HG03025 (cell line): ENCODE measurements at regions not wholly inside any gene's neighbourhood (a gene's known extent, or its start where the extent isn't known, plus 50 kb on each side); places are given as distances from the start of the nearest gene placed in this dataset.

Experiments used
- ATAC-seq: cut with Tn5 transposase; IDR thresholded peaks from one replicate; pipeline ENCODE4 v1.9.1; 2021; ENCODE audit warnings: mild to moderate bottlenecking, moderate library complexity; ENCODE audit not compliant: unreplicated experiment, low FRiP score

DNA sequence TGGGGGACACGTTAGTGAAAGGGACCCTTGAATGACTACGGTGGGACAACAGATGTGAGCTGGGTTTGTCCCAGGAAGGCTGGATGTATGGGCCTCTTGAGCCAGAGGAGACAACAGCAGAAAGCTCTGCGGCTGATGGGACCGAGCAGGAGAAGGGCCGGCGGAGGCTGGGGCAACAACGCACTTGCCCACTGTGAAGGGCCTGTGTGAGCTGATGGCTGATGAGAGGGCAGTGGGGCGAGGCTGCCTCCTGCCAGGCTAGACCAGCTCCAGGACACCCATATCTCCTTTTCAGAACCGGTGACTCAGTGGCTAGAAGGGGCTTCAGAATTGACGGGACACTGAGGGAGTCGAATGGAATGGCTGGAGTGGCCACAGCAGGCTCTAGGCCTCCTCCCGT is 250.1 kb downstream of the SEC14L1 start:
- ATAC-seq = no peak

DNA sequence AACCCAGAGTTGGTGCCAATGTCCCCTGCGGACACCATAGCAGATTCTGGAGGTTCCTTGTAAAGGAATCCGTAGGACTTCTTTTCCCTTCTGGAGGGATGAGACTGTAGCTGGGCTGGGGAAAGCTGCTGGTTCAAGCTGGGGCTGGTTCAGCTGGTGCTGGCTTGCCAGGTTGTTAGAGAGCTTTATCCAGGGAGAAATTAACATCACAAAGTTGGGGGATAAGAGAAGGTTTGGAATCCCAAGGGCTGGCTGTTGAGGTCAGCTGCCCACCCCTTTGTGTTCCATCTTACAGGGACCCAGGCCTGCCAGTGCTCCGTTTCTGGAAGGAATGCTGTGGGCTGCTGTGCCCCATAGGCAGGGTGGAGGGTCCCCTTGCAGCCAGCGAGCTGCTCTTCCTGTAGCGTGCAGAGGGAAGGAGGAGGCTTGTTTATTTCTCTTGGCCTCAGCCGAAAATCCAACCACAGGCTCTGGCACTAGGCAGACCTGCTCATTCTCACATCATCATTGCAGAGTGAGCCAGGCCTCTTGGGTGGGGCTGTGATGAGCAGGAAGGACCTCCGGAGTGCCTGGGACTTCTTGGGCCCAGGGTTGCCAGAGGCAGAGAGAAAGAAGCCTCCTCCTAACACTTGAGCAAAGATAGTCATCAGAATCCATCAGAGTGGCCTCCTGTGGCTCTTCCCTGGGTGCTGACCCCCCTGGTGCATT is 251.1 kb downstream of the SEC14L1 start:
- ATAC-seq = no peak

DNA sequence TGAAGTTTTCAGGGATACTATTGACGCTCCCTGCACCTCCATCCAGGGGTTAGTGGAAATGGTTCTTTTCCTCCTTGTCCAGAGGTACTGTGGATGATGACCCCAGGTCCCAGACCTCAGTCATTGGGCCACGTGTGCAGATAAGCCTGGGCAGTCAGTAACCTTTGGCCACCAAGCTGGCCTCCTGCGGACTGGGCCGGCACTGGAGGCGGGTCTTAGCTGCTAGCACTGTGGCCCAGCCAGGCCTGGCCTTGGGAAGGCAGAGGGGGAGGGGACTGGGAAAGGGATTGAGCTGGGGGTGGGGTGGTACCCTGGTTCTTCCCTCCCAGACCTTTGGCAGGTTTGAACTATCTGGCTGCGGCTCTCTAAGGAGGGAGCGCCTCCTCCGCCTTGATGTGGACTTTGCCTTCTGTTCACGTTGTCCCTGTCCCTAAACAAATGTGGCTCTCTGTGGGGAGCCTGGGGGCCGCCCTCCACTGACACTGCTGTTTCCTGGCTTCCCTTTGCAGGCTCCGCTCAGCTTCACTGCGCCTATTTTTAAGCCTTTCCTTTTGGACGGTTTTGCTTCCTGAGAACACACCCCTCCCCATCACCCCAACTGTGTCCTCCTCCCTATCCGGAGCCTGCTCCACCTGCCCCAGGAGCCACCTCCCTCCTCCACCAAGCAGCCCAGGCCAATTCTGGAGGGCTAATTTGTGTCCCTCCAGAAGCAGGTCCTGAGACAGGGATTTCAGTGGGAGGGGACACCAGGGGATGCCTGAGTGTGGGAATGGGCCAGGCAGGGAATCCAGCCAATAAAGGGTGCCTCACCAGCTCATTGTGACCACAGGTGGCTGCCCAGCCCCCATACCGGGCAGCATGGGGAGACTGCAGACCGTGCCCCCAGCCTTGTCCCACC is 251.9 kb downstream of the SEC14L1 start:
- ATAC-seq = no peak

- no peak for ATAC-seq
Observed at GRCh38 chr17:77393274-77393600, 252.5 kb downstream of the SEC14L1 start.

DNA sequence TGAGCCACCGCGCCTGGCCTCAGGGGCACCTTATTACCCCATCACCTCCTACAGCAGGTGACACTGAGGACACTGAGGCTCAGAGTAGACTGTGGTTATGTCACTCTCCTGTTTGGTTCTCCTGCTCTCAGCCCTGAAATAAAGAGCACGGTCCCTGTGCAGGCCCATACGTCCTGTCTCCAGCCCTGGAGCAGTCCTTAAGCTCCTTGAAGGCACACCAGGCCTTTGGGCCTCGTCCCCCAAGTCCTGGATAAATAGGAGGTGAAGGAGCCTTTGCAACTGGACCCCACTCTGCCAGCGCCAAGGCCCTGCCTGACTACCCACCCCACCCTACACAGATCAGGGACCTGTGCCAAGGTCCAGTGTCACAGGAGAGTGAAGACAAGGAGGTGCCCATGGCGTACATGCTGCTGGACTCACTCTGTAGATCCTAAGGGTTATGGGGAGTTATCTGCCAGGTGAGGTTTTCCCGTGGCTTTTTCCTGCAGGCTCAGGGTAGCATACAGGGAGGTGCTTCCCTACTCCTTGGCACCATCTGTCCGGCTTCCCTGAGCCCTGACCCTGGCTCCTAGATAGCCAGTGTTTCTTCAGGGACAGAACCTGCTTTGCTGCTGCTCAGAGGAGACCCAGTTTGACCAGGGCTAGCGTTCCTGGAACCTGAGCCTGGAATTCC is 253.2 kb downstream of the SEC14L1 start:
- ATAC-seq = no peak

GRCh38 chr17:77394540-77395295 is 253.9 kb downstream of the SEC14L1 start:
- no peak for ATAC-seq

DNA sequence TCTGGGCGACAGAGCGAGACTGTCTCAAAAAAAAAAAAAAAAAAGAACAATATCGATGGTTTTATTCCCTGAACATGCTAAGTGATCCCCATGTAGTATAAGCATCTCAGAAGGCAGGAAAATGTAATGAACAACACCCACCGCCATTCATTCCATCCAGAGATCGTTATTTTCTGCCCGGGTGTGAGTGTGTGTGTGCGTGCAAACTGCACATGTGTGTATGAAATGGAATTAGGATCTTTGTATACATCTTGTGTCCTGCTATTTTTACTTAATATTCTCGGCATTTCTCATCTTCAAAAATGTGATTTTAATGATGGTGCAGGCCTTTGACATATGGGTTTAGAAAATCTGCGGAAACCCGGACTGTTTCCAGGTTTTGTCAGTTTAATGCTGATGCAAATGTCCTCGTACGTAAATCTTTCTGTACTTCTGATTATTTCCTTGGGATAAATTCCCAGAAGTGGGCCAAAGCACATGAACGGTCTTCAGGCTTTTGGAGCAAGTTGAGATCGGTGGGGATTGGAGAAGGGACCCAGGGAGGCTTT is 254.8 kb downstream of the SEC14L1 start:
- no peak for ATAC-seq

DNA sequence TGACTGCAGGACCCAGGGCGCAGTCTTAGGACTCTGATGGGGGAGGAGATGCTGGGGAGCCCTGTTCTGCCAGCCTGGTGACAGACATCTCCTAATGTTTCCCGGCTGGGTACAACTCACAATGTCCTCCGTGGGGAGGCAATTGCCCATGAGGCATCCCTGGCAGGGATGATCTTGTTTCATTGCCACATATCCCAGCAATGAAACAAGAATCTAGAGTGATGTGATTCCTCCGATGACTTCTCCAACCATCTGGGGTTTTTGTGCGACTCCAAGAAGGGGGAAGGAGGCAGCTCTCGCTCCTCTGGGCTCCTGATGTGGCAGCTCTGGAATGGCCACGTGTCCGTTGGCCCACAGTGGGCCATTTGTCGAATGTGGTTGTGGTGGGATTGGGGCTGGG is 255.8 kb downstream of the SEC14L1 start:
- no peak for ATAC-seq

DNA sequence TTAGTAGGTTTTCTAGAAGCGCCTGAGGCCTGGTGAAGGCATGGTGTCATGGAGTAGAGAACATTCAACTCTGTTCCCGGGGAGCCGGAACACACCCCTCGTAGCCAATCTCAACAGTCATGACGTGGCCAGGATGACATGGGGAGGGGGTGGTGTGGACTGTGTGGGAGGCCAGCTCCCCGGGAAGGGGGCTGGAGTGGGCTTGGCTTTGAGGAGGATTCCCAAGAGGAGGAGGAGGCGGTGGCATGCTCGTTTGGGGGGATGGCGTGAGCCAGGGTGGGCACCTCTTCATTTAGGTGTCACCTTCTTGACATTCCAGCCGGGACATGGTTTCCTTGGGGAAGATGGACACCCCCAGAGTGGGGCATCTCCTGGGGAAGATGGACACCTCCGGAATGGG is 257.5 kb downstream of the SEC14L1 start:
- no peak for ATAC-seq

DNA sequence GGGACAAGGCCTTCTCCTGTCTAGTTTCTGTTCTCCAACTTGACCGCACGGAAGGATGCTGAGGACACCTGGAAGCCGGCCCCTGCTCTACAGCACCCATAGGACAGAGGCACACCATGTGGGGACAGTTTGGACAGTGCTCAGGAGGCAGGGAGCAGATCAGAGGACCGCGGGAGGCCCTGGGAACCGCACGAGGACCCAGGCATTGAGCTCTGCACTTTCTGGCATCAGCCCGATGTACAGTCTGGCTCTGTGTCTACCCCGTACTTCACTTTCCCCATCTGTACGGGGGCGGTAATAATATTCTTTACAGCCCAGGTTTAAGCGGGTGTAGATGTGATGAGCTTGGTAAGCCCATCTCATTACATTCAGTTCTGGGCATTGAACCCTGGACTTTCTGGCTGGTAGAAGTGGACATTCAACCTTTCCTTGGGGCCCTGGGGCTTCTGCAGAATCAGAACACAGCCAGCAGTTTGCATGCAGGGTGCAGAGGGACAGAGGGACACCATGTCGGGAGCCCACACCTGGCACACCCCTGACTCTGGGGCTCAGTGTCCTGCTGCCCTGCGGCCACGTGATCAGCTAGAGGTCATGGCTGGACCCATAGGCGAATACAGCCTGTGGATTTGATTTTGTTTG is 258.7 kb downstream of the SEC14L1 start:
- no peak for ATAC-seq

DNA sequence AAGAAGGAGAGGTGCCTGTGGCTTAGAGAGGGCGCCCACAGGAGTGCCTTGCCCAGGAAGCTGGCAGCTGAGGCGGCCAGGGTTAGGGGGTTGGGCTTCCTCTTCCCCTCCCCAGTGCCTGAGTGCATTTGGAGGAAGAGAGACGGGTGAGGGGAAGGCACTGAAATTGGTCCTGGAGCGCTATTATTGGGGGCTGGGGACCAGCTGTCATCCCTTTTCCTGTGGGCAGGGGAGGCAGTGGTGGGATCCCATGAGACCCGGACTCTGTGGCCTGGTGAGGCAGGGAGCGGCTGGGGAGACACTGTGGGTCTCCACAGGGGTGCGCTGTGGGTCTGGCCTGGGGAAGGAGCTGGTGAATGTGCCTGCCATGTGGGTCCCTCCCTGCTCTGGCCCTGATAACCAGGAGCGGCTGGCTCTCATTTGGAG is 259.7 kb downstream of the SEC14L1 start:
- no peak for ATAC-seq

DNA sequence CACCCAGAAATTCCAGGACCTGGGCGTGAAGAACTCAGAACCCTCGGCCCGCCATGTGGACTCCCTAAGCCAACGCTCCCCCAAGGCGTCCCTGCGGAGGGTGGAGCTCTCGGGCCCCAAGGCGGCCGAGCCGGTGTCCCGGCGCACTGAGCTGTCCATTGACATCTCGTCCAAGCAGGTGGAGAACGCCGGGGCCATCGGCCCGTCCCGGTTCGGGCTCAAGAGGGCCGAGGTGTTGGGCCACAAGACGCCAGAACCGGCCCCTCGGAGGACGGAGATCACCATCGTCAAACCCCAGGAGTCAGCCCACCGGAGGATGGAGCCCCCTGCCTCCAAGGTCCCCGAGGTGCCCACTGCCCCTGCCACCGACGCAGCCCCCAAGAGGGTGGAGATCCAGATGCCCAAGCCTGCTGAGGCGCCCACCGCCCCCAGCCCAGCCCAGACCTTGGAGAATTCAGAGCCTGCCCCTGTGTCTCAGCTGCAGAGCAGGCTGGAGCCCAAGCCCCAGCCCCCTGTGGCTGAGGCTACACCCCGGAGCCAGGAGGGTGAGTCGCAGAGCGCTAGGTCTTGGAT is 261.5 kb downstream of the SEC14L1 start:
- ATAC-seq = no peak

DNA sequence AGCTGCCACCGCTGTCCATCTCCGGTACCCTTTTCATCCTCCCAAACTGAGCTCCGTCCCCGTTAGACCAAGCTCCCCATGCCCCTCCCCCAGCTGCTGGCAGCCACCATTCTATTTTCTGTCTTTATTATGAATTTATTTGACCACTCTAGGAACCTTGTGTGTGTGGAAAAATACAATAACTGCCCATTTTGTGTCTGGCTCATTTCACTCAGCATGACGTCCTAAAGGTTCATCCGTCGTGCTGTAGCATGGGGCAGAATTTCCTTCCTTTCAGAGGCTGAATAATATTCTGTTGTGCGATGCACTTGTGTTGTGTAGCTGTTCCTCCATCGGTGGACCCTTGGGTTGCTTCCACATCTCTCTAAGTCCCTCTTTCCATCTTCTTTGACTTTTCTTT is 263.1 kb downstream of the SEC14L1 start:
- ATAC-seq = no peak

GRCh38 chr17:77404812-77405581 is 264.2 kb downstream of the SEC14L1 start:
- ATAC-seq = no peak

- no peak for ATAC-seq
Observed at GRCh38 chr17:77405867-77406732, 265.3 kb downstream of the SEC14L1 start.

GRCh38 chr17:77407321-77408277 is 266.8 kb downstream of the SEC14L1 start:
- ATAC-seq = no peak

DNA sequence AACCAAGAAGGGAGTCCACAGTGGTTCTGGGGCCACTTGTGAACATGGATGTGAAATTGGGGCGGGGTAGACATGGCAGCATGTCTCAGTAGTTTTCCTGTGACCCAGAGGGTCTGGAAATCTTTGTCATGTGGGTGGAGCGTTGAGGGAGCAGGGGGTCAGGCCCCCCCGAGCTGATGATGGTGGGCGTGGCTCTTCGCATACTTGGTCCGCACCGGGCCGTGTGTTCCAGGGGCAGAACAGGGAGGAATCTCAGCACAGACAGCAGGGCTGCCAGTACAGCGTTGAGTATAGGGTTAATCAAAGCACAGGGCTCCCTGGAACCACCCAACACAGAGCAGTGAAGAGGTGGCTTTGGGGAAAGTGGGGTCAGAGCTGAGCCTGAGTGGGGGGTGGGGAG is 267.5 kb downstream of the SEC14L1 start:
- ATAC-seq = no peak
